ENCODE measurements at regions not wholly inside any gene's neighbourhood (a gene's known extent, or its start where the extent isn't known, plus 50 kb on each side); places are given as distances from the start of the nearest gene placed in this dataset.

- DNase-seq: no peak
These were observed 59.0 kb downstream of the RPS29 start for GRCh38 chr14:49527221-49527620.

- no peak for DNase-seq
These were observed 60.1 kb downstream of the RPS29 start for GRCh38 chr14:49526101-49526500.

- DNase-seq: no peak
These were observed 69.9 kb downstream of the RPS29 start for GRCh38 chr14:49516286-49516685.

GRCh38 chr14:49512571-49512970, 73.6 kb downstream of the RPS29 start:
- no peak for DNase-seq

- no peak for DNase-seq
These were observed 74.0 kb downstream of the RPS29 start for GRCh38 chr14:49512147-49512551.

- DNase-seq: no peak
These were observed 78.1 kb downstream of the RPS29 start for GRCh38 chr14:49508124-49508523.

GRCh38 chr14:49506650-49507049, 79.5 kb downstream of the RPS29 start:
- DNase-seq: no peak

- no peak for DNase-seq
These were observed 81.0 kb downstream of the RPS29 start for GRCh38 chr14:49505041-49505766.

- peak; percentile 57 to 62 for DNase-seq
These were observed 88.3 kb downstream of the RPS29 start for GRCh38 chr14:49497725-49498348.

GRCh38 chr14:49497267-49497666, 88.9 kb downstream of the RPS29 start:
- no peak for DNase-seq

GRCh38 chr14:49494836-49495235, 91.3 kb downstream of the RPS29 start:
- DNase-seq: no peak

- DNase-seq: no peak
These were observed 92.6 kb downstream of the RPS29 start for GRCh38 chr14:49493557-49493956.

- DNase-seq: no peak
These were observed 94.0 kb downstream of the RPS29 start for GRCh38 chr14:49492151-49492550.

- no peak for DNase-seq
These were observed 96.8 kb downstream of the RPS29 start for GRCh38 chr14:49489341-49489740.

GRCh38 chr14:49487238-49487637, 98.9 kb downstream of the RPS29 start:
- no peak for DNase-seq

- DNase-seq: no peak
These were observed 100.9 kb downstream of the RPS29 start for GRCh38 chr14:49485290-49485689.

- DNase-seq: no peak
These were observed 102.0 kb downstream of the RPS29 start for GRCh38 chr14:49484180-49484579.

- no peak for DNase-seq
These were observed 102.9 kb downstream of the RPS29 start for GRCh38 chr14:49483268-49483667.

- no peak for DNase-seq
These were observed 105.1 kb downstream of the RPS29 start for GRCh38 chr14:49480979-49481498.

- no peak for DNase-seq
These were observed 106.0 kb downstream of the RPS29 start for GRCh38 chr14:49480053-49480760.

- DNase-seq: no peak
These were observed 106.7 kb downstream of the RPS29 start for GRCh38 chr14:49479432-49479831.

GRCh38 chr14:49478784-49479183, 107.4 kb downstream of the RPS29 start:
- DNase-seq: no peak

- no peak for DNase-seq
These were observed 119.1 kb downstream of the RPS29 start for GRCh38 chr14:49467091-49467490.

- no peak for DNase-seq
These were observed 121.3 kb downstream of the RPS29 start for GRCh38 chr14:49464885-49465284.
